ENCODE measurements at regions not wholly inside any gene's neighbourhood (a gene's known extent, or its start where the extent isn't known, plus 50 kb on each side); places are given as distances from the start of the nearest gene placed in this dataset.
"Not testable (repeated sequence)": the region's sequence is repeated elsewhere in the genome, so short reads cannot be mapped to it uniquely, and the experiment has no call there.

GRCh38 chr5:169518779-169519178, 64.8 kb upstream of the SPDL1 start:
- not testable (repeated sequence) for TF ChIP-seq REST (tag by site-specific recombination; IDR thresholded peaks at IDR 0.05); CTCF (tag by site-specific recombination; IDR thresholded peaks at IDR 0.05); ZNF148 (tag by site-specific recombination; IDR thresholded peaks at IDR 0.05; ENCODE audit: borderline replicate concordance); MEIS1 (CRISPR knock-in tag; IDR thresholded peaks at IDR 0.05; ENCODE audit: borderline replicate concordance); ZNF19 (tag by site-specific recombination; IDR thresholded peaks at IDR 0.05; ENCODE audit: low read depth)
- TF ChIP-seq, protein P1, sequence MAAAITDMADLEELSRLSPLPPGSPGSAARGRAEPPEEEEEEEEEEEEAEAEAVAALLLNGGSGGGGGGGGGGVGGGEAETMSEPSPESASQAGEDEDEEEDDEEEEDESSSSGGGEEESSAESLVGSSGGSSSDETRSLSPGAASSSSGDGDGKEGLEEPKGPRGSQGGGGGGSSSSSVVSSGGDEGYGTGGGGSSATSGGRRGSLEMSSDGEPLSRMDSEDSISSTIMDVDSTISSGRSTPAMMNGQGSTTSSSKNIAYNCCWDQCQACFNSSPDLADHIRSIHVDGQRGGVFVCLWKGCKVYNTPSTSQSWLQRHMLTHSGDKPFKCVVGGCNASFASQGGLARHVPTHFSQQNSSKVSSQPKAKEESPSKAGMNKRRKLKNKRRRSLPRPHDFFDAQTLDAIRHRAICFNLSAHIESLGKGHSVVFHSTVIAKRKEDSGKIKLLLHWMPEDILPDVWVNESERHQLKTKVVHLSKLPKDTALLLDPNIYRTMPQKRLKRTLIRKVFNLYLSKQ (tag by site-specific recombination; IDR thresholded peaks at IDR 0.05; ENCODE audit: borderline replicate concordance): not testable (repeated sequence)
- TF ChIP-seq, protein P2, sequence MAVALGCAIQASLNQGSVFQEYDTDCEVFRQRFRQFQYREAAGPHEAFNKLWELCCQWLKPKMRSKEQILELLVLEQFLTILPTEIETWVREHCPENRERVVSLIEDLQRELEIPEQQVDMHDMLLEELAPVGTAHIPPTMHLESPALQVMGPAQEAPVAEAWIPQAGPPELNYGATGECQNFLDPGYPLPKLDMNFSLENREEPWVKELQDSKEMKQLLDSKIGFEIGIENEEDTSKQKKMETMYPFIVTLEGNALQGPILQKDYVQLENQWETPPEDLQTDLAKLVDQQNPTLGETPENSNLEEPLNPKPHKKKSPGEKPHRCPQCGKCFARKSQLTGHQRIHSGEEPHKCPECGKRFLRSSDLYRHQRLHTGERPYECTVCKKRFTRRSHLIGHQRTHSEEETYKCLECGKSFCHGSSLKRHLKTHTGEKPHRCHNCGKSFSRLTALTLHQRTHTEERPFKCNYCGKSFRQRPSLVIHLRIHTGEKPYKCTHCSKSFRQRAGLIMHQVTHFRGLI (tag by site-specific recombination; IDR thresholded peaks at IDR 0.05): not testable (repeated sequence)

All from HEK293 (cell line).